K562 (cell line): ENCODE measurements at regions not wholly inside any gene's neighbourhood (a gene's known extent, or its start where the extent isn't known, plus 50 kb on each side); places are given as distances from the start of the nearest gene placed in this dataset.

Experiments used
- CBFA2T3 ChIP-seq: fragments of 450-650 bp; IDR thresholded peaks from 2 replicates; pipeline ENCODE4 v1.6.1; 2017
- E2F6 ChIP-seq, 2 experiments: IDR thresholded peaks; 2 replicates each; pipeline ENCODE4 v1.6.1; 2011; ENCODE audit warnings: borderline replicate concordance in 1 of 2, control low read depth in 1 of 2, low read depth in 1 of 2, low read length in 1 of 2, mild to moderate bottlenecking in 1 of 2, mixed read lengths in 1 of 2, moderate library complexity in 1 of 2; ENCODE audit not compliant: insufficient read depth in 1 of 2, insufficient read length in 1 of 2, poor library complexity in 1 of 2, severe bottlenecking in 1 of 2; ENCODE audit errors: extremely low read depth in 1 of 2
- FOXM1 ChIP-seq, 2 experiments: fragments of 450-650 bp in 1 of 2; sonication (generic) in 1 of 2; formaldehyde crosslinking in 1 of 2; IDR thresholded peaks; 2 replicates each; pipeline versions ENCODE4 v1.6.1 to v1.9.0; 2017 to 2022; ENCODE audit warnings: low read depth in 2 of 2, mild to moderate bottlenecking in 2 of 2, missing genetic modification reagents in 1 of 2, moderate library complexity in 1 of 2
- HIVEP1 ChIP-seq: fragments of 250-450 bp; sonication (Bioruptor Pico); IDR thresholded peaks from 2 replicates; pipeline ENCODE4 v1.4.0; 2020; ENCODE audit warnings: mild to moderate bottlenecking
- L3MBTL2 ChIP-seq: fragments of 450-650 bp; IDR thresholded peaks from 2 replicates; pipeline ENCODE4 v1.6.1; 2016; ENCODE audit warnings: mild to moderate bottlenecking, moderate library complexity
- NFYB ChIP-seq: IDR thresholded peaks from 2 replicates; pipeline ENCODE4 v1.6.1; 2011; ENCODE audit warnings: mild to moderate bottlenecking, moderate library complexity; ENCODE audit not compliant: insufficient read length; ENCODE audit errors: extremely low read depth
- NR2C2 ChIP-seq, 2 experiments: fragments of 200-800 bp in 1 of 2; sonication (Bioruptor generic) in 1 of 2; sonication (generic) in 1 of 2; formaldehyde crosslinking in 1 of 2; IDR thresholded peaks; 2 replicates each; pipeline versions ENCODE4 v1.6.1 to v1.8.0; 2016 to 2022; ENCODE audit warnings: mild to moderate bottlenecking in 1 of 2, missing compliant biosample characterization in 1 of 2, missing genetic modification characterization in 1 of 2, missing genetic modification reagents in 1 of 2
- SMC3 ChIP-seq: conservative IDR thresholded peaks from 2 replicates; pipeline ENCODE4 v1.6.1; 2011; ENCODE audit warnings: low read depth, low read length, improper control_type of control experiment; ENCODE audit not compliant: insufficient read depth
- TGIF2 ChIP-seq: sonication (generic); formaldehyde crosslinking; IDR thresholded peaks from 2 replicates; pipeline ENCODE4 v1.8.1; 2022; ENCODE audit warnings: mild to moderate bottlenecking, missing genetic modification reagents, moderate library complexity
- ZBED1 ChIP-seq: IDR thresholded peaks from 2 replicates; pipeline ENCODE4 v1.6.1; 2014
- ZBTB17 ChIP-seq: fragments of 450-650 bp; formaldehyde crosslinking; IDR thresholded peaks from 2 replicates; pipeline ENCODE4 v1.4.0; 2020; ENCODE audit warnings: mild to moderate bottlenecking
- ZNF311 ChIP-seq: fragments of 250-450 bp; sonication (Bioruptor Pico); IDR thresholded peaks from 2 replicates; pipeline ENCODE4 v1.4.0; 2020; ENCODE audit warnings: mild to moderate bottlenecking, moderate library complexity
- ZZZ3 ChIP-seq: fragments of 450-650 bp; IDR thresholded peaks from 2 replicates; pipeline ENCODE4 v1.6.1; 2016; ENCODE audit warnings: antibody characterized with exemption, mild to moderate bottlenecking, moderate library complexity
- TF ChIP-seq, protein P1 (sequence below), 2 experiments: fragments of 450-650 bp in 1 of 2; IDR thresholded peaks; 2 replicates each; pipeline ENCODE4 v1.6.1; 2011 to 2017; ENCODE audit warnings: low read depth in 2 of 2, antibody characterized with exemption in 1 of 2, borderline replicate concordance in 1 of 2, low read length in 1 of 2, mild to moderate bottlenecking in 1 of 2, mixed read lengths in 1 of 2; ENCODE audit not compliant: control insufficient read depth in 1 of 2
- TF ChIP-seq, protein P2 (sequence below): fragments of 450-650 bp; IDR thresholded peaks from 2 replicates; pipeline ENCODE4 v1.6.1; 2016; ENCODE audit warnings: low read depth

- TF ChIP-seq, protein P1, sequence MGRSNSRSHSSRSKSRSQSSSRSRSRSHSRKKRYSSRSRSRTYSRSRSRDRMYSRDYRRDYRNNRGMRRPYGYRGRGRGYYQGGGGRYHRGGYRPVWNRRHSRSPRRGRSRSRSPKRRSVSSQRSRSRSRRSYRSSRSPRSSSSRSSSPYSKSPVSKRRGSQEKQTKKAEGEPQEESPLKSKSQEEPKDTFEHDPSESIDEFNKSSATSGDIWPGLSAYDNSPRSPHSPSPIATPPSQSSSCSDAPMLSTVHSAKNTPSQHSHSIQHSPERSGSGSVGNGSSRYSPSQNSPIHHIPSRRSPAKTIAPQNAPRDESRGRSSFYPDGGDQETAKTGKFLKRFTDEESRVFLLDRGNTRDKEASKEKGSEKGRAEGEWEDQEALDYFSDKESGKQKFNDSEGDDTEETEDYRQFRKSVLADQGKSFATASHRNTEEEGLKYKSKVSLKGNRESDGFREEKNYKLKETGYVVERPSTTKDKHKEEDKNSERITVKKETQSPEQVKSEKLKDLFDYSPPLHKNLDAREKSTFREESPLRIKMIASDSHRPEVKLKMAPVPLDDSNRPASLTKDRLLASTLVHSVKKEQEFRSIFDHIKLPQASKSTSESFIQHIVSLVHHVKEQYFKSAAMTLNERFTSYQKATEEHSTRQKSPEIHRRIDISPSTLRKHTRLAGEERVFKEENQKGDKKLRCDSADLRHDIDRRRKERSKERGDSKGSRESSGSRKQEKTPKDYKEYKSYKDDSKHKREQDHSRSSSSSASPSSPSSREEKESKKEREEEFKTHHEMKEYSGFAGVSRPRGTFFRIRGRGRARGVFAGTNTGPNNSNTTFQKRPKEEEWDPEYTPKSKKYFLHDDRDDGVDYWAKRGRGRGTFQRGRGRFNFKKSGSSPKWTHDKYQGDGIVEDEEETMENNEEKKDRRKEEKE (IDR thresholded peaks at IDR 0.05; ENCODE audit: borderline replicate concordance in 1 of 2, control insufficient read depth in 1 of 2, low read depth in 2 of 2, low read length in 1 of 2), result no peak
- no peak for TF ChIP-seq ZZZ3
- TF ChIP-seq ZNF311 (CRISPR knock-in tag), result peak; percentile 83
- TF ChIP-seq L3MBTL2, result peak; percentile 69
- peak; percentile 80; the same call in 1 of the 2 replicates for TF ChIP-seq ZBTB17 (CRISPR knock-in tag)
- no peak for TF ChIP-seq TGIF2 (CRISPR knock-in tag)
- TF ChIP-seq FOXM1 (IDR thresholded peaks at IDR 0.05; ENCODE audit: low read depth), result no peak
- no peak for TF ChIP-seq FOXM1 (CRISPR knock-in tag; IDR thresholded peaks at IDR 0.05; ENCODE audit: low read depth)
- TF ChIP-seq, protein P2, sequence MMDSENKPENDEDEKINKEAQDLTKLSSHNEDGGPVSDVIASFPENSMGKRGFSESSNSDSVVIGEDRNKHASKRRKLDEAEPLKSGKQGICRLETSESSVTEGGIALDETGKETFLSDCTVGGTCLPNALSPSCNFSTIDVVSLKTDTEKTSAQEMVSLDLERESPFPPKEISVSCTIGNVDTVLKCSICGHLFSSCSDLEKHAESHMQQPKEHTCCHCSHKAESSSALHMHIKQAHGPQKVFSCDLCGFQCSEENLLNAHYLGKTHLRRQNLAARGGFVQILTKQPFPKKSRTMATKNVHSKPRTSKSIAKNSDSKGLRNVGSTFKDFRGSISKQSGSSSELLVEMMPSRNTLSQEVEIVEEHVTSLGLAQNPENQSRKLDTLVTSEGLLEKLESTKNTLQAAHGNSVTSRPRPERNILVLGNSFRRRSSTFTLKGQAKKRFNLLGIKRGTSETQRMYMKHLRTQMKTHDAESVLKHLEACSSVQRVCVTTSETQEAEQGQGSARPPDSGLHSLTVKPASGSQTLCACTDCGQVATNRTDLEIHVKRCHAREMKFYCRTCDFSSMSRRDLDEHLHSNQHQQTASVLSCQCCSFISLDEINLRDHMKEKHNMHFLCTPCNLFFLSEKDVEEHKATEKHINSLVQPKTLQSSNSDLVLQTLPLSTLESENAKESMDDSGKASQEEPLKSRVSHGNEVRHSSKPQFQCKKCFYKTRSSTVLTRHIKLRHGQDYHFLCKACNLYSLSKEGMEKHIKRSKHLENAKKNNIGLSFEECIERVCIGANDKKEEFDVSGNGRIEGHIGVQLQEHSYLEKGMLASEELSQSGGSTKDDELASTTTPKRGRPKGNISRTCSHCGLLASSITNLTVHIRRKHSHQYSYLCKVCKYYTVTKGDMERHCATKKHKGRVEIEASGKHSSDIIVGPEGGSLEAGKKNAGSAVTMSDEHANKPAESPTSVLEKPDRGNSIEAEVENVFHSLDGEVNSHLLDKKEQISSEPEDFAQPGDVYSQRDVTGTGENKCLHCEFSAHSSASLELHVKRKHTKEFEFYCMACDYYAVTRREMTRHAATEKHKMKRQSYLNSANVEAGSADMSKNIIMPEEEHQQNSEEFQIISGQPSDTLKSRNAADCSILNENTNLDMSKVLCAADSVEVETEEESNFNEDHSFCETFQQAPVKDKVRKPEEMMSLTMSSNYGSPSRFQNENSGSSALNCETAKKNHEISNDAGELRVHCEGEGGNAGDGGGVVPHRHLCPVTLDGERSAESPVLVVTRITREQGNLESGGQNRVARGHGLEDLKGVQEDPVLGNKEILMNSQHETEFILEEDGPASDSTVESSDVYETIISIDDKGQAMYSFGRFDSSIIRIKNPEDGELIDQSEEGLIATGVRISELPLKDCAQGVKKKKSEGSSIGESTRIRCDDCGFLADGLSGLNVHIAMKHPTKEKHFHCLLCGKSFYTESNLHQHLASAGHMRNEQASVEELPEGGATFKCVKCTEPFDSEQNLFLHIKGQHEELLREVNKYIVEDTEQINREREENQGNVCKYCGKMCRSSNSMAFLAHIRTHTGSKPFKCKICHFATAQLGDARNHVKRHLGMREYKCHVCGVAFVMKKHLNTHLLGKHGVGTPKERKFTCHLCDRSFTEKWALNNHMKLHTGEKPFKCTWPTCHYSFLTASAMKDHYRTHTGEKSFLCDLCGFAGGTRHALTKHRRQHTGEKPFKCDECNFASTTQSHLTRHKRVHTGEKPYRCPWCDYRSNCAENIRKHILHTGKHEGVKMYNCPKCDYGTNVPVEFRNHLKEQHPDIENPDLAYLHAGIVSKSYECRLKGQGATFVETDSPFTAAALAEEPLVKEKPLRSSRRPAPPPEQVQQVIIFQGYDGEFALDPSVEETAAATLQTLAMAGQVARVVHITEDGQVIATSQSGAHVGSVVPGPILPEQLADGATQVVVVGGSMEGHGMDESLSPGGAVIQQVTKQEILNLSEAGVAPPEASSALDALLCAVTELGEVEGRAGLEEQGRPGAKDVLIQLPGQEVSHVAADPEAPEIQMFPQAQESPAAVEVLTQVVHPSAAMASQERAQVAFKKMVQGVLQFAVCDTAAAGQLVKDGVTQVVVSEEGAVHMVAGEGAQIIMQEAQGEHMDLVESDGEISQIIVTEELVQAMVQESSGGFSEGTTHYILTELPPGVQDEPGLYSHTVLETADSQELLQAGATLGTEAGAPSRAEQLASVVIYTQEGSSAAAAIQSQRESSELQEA, result no peak
- no peak for TF ChIP-seq CBFA2T3
- TF ChIP-seq NR2C2 (CRISPR knock-in tag; IDR thresholded peaks at IDR 0.05), result no peak
- peak; percentile 70 for TF ChIP-seq NR2C2 (tag; IDR thresholded peaks at IDR 0.05)
- TF ChIP-seq ZBED1, result no peak
- no peak for TF ChIP-seq SMC3
- 0 out of 2 replicates have a peak, but pooled peaks have one; percentile 21 for TF ChIP-seq HIVEP1
- TF ChIP-seq NFYB, result no peak
- peak; percentile 23 to 26 for TF ChIP-seq E2F6 (IDR thresholded peaks at IDR 0.05; ENCODE audit: borderline replicate concordance in 1 of 2, extremely low read depth in 1 of 2, insufficient read depth in 1 of 2, insufficient read length in 1 of 2, low read depth in 1 of 2, low read length in 1 of 2, poor library complexity in 1 of 2, severe bottlenecking in 1 of 2)
These were observed 60.0 kb upstream of the ATP5PO start (continued) for GRCh38 chr21:33975548-33976081.
